ENCODE measurements at regions not wholly inside any gene's neighbourhood (a gene's known extent, or its start where the extent isn't known, plus 50 kb on each side); places are given as distances from the start of the nearest gene placed in this dataset.

DNA sequence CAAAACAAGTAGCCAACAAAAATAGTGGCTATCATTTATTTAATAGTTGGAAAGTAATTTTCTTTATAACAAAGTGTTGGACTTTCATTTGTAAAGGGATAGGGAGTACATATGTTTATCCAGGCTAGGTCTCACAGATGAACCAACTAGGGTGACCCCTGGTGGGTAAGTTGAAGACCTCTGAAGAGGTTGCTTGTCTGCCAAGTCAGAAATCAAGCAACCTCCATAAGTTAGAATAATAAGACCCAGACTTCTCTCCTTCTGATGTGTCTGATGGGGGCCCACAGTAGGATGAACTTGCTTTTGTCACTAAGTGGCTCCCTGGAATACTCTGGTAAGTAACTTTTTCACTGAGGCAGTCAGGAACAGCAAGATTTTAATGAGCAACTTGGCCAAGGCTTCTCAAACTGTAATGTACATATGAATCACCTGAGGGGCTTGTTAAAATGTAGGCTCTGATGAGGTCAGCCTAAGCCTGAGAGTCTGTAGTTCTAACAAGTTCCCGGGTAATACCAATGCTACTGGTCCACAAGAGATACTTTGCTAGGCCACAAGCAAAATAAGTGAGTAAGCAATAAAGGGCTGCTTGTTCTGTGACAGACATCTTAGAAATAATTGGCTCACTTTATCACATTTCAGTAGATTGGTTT lies 319.6 kb downstream of the PIK3C3 start:
- H3K27ac ChIP-seq (ENCODE audit: low read length) = no peak overlapping the region
- H3K36me3 ChIP-seq (ENCODE audit: control insufficient read depth, low read depth, low read length) = no peaks in the 10 kb centered on the region
- peaks cover 8% of the 10 kb centered on the region for H3K4me1 ChIP-seq (ENCODE audit: control insufficient read depth, low read depth, low read length)
- H3K9ac ChIP-seq (ENCODE audit: low read length) = no peak overlapping the region
- H3K4me3 ChIP-seq (ENCODE audit: low read length) = no peak overlapping the region
- no peaks in the 10 kb centered on the region for H3K27me3 ChIP-seq (ENCODE audit: control insufficient read depth, insufficient read depth, low read length)
- no peaks in the 10 kb centered on the region for H3K9me3 ChIP-seq (ENCODE audit: control insufficient read depth, low read depth, low read length)

GRCh38 chr18:42275138-42275535 lies 320.1 kb downstream of the PIK3C3 start:
- no peaks in the 10 kb centered on the region for H3K9me3 ChIP-seq (ENCODE audit: control insufficient read depth, low read depth, low read length)
- H3K9ac ChIP-seq (ENCODE audit: low read length) = no peak overlapping the region
- no peaks in the 10 kb centered on the region for H3K27me3 ChIP-seq (ENCODE audit: control insufficient read depth, insufficient read depth, low read length)
- no peak overlapping the region for H3K4me3 ChIP-seq (ENCODE audit: low read length)
- H3K27ac ChIP-seq (ENCODE audit: low read length) = no peak overlapping the region
- no peaks in the 10 kb centered on the region for H3K36me3 ChIP-seq (ENCODE audit: control insufficient read depth, low read depth, low read length)
- peaks cover 8% of the 10 kb centered on the region for H3K4me1 ChIP-seq (ENCODE audit: control insufficient read depth, low read depth, low read length)

GRCh38 chr18:42275949-42276730 lies 321.1 kb downstream of the PIK3C3 start:
- peaks cover 8% of the 10 kb centered on the region for H3K4me1 ChIP-seq (ENCODE audit: control insufficient read depth, low read depth, low read length)
- no peaks in the 10 kb centered on the region for H3K36me3 ChIP-seq (ENCODE audit: control insufficient read depth, low read depth, low read length)
- H3K9me3 ChIP-seq (ENCODE audit: control insufficient read depth, low read depth, low read length) = no peaks in the 10 kb centered on the region
- H3K9ac ChIP-seq (ENCODE audit: low read length) = no peak overlapping the region
- no peaks in the 10 kb centered on the region for H3K27me3 ChIP-seq (ENCODE audit: control insufficient read depth, insufficient read depth, low read length)
- no peak overlapping the region for H3K27ac ChIP-seq (ENCODE audit: low read length)
- no peak overlapping the region for H3K4me3 ChIP-seq (ENCODE audit: low read length)

GRCh38 chr18:42281124-42281523 lies 326.1 kb downstream of the PIK3C3 start:
- Histone ChIP-seq H3K27me3 (ENCODE audit: control insufficient read depth, insufficient read depth, low read length) (no peaks in the 10 kb centered on the region), H3K4me1 (ENCODE audit: control insufficient read depth, low read depth, low read length) (no peaks in the 10 kb centered on the region), H3K9me3 (ENCODE audit: control insufficient read depth, low read depth, low read length) (no peaks in the 10 kb centered on the region), H3K9ac (ENCODE audit: low read length) (no peak overlapping the region), H3K27ac (ENCODE audit: low read length) (no peak overlapping the region), H3K4me3 (ENCODE audit: low read length) (no peak overlapping the region), H3K36me3 (ENCODE audit: control insufficient read depth, low read depth, low read length) (no peaks in the 10 kb centered on the region)

- Histone ChIP-seq H3K4me1 (ENCODE audit: control insufficient read depth, low read depth, low read length) (no peaks in the 10 kb centered on the region), H3K36me3 (ENCODE audit: control insufficient read depth, low read depth, low read length) (no peaks in the 10 kb centered on the region), H3K27me3 (ENCODE audit: control insufficient read depth, insufficient read depth, low read length) (no peaks in the 10 kb centered on the region), H3K9ac (ENCODE audit: low read length) (no peak overlapping the region), H3K9me3 (ENCODE audit: control insufficient read depth, low read depth, low read length) (no peaks in the 10 kb centered on the region), H3K27ac (ENCODE audit: low read length) (no peak overlapping the region), H3K4me3 (ENCODE audit: low read length) (no peak overlapping the region)
Observed at GRCh38 chr18:42281851-42282250, 326.8 kb downstream of the PIK3C3 start.

- H3K27ac ChIP-seq (ENCODE audit: low read length) = no peak overlapping the region
- no peak overlapping the region for H3K9ac ChIP-seq (ENCODE audit: low read length)
- H3K9me3 ChIP-seq (ENCODE audit: control insufficient read depth, low read depth, low read length) = no peaks in the 10 kb centered on the region
- no peaks in the 10 kb centered on the region for H3K27me3 ChIP-seq (ENCODE audit: control insufficient read depth, insufficient read depth, low read length)
- no peak overlapping the region for H3K4me3 ChIP-seq (ENCODE audit: low read length)
- no peaks in the 10 kb centered on the region for H3K4me1 ChIP-seq (ENCODE audit: control insufficient read depth, low read depth, low read length)
- H3K36me3 ChIP-seq (ENCODE audit: control insufficient read depth, low read depth, low read length) = no peaks in the 10 kb centered on the region
Observed at GRCh38 chr18:42287047-42287446, 332.0 kb downstream of the PIK3C3 start.

GRCh38 chr18:42288129-42288528 lies 333.1 kb downstream of the PIK3C3 start:
- Histone ChIP-seq H3K9me3 (ENCODE audit: control insufficient read depth, low read depth, low read length) (no peaks in the 10 kb centered on the region), H3K27me3 (ENCODE audit: control insufficient read depth, insufficient read depth, low read length) (no peaks in the 10 kb centered on the region), H3K36me3 (ENCODE audit: control insufficient read depth, low read depth, low read length) (no peaks in the 10 kb centered on the region), H3K9ac (ENCODE audit: low read length) (no peak overlapping the region), H3K4me3 (ENCODE audit: low read length) (no peak overlapping the region), H3K4me1 (ENCODE audit: control insufficient read depth, low read depth, low read length) (no peaks in the 10 kb centered on the region), H3K27ac (ENCODE audit: low read length) (no peak overlapping the region)

DNA sequence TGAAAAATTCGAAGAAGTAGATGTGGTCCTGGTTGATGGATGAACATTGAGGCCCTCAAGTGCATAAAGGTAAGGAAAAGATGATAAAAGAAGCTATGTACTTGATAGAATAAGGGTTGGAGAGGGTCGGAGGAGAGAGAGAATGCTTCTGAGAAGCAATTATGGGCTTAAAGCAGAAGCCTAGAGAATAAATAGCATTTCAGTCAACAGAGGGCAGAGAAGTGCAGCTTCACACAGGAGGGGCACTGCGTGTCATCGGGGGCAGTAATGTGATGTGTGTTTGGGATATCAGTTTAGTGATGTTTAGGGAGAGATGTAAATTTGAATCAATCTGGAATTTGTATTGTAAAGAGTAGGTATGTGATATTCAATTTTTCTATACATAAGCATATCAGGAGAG lies 334.5 kb downstream of the PIK3C3 start:
- H3K4me3 ChIP-seq (ENCODE audit: low read length) = no peak overlapping the region
- no peaks in the 10 kb centered on the region for H3K4me1 ChIP-seq (ENCODE audit: control insufficient read depth, low read depth, low read length)
- no peaks in the 10 kb centered on the region for H3K36me3 ChIP-seq (ENCODE audit: control insufficient read depth, low read depth, low read length)
- H3K27ac ChIP-seq (ENCODE audit: low read length) = no peak overlapping the region
- H3K9ac ChIP-seq (ENCODE audit: low read length) = no peak overlapping the region
- no peaks in the 10 kb centered on the region for H3K9me3 ChIP-seq (ENCODE audit: control insufficient read depth, low read depth, low read length)
- H3K27me3 ChIP-seq (ENCODE audit: control insufficient read depth, insufficient read depth, low read length) = no peaks in the 10 kb centered on the region

DNA sequence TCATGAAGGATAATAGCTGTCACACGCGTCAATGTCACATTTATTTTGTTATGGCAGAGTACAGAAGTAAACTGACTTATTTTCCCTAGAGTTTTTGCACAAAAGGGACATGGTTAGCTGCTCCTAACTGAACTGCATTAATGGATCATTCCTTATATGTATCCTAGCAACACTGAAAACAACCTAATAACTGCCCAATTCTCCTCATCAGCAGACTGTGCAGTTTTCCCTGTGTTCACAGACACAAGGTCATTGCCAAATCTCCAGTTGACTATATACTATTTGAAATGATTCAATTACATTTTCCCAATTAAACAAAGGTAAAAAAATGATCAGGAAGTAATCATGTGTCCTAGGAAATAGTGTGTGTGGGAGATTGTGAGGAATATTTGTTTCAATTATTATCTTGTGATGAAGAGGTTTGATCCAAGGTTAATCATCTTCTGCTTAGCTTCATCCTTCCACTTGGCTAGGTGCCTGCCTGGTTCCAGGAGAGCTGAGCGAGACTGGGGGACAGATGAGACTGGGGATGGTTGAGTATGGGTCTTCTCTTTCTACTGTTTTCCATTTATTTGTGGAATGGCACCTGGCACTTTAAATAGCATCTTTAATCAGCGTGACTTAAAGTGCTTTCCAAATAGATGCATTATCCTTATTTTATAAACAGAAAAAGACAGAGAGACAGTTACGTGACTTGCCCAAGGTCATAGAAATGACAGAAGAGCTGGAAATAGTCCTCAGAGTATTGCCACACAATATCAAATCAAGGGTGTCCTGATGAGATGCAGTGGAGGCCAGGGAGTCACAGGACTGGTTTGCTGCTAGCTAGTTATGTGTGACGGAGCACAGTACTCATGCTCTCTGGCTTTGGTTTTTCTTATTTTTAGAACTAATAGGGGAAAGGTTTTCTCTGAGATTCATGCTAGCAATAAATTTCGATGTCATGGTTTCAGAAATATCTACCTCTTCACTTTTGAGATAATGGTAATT lies 335.6 kb downstream of the PIK3C3 start:
- H3K36me3 ChIP-seq (ENCODE audit: control insufficient read depth, low read depth, low read length) = no peaks in the 10 kb centered on the region
- no peaks in the 10 kb centered on the region for H3K27me3 ChIP-seq (ENCODE audit: control insufficient read depth, insufficient read depth, low read length)
- no peak overlapping the region for H3K27ac ChIP-seq (ENCODE audit: low read length)
- no peak overlapping the region for H3K4me3 ChIP-seq (ENCODE audit: low read length)
- no peaks in the 10 kb centered on the region for H3K9me3 ChIP-seq (ENCODE audit: control insufficient read depth, low read depth, low read length)
- no peak overlapping the region for H3K9ac ChIP-seq (ENCODE audit: low read length)
- no peaks in the 10 kb centered on the region for H3K4me1 ChIP-seq (ENCODE audit: control insufficient read depth, low read depth, low read length)

- H3K4me3 ChIP-seq (ENCODE audit: low read length) = no peak overlapping the region
- H3K9me3 ChIP-seq (ENCODE audit: control insufficient read depth, low read depth, low read length) = no peaks in the 10 kb centered on the region
- H3K9ac ChIP-seq (ENCODE audit: low read length) = no peak overlapping the region
Observed at GRCh38 chr18:42292654-42293053, 337.6 kb downstream of the PIK3C3 start.

GRCh38 chr18:42296192-42296591 lies 341.2 kb downstream of the PIK3C3 start:
- Histone ChIP-seq H3K4me1 (ENCODE audit: control insufficient read depth, low read depth, low read length) (no peaks in the 10 kb centered on the region), H3K9ac (ENCODE audit: low read length) (no peak overlapping the region), H3K27me3 (ENCODE audit: control insufficient read depth, insufficient read depth, low read length) (no peaks in the 10 kb centered on the region), H3K27ac (ENCODE audit: low read length) (no peak overlapping the region), H3K9me3 (ENCODE audit: control insufficient read depth, low read depth, low read length) (no peaks in the 10 kb centered on the region), H3K36me3 (ENCODE audit: control insufficient read depth, low read depth, low read length) (no peaks in the 10 kb centered on the region), H3K4me3 (ENCODE audit: low read length) (no peak overlapping the region)

More at GRCh38 chr18:42292654-42293053, 337.6 kb downstream of the PIK3C3 start:
- Histone ChIP-seq H3K27ac (ENCODE audit: low read length) (no peak overlapping the region), H3K36me3 (ENCODE audit: control insufficient read depth, low read depth, low read length) (no peaks in the 10 kb centered on the region), H3K27me3 (ENCODE audit: control insufficient read depth, insufficient read depth, low read length) (no peaks in the 10 kb centered on the region), H3K4me1 (ENCODE audit: control insufficient read depth, low read depth, low read length) (no peaks in the 10 kb centered on the region)
